HG03442 (cell line): ENCODE measurements at regions not wholly inside any gene's neighbourhood (a gene's known extent, or its start where the extent isn't known, plus 50 kb on each side); places are given as distances from the start of the nearest gene placed in this dataset.

Experiments used
- ATAC-seq: cut with Tn5 transposase; IDR thresholded peaks from one replicate; pipeline ENCODE4 v1.9.1; 2021; ENCODE audit warnings: mild to moderate bottlenecking, moderate library complexity; ENCODE audit not compliant: unreplicated experiment

GRCh38 chr6:54056105-54056504 lies 55.1 kb upstream of the MLIP start:
- no peak for ATAC-seq

GRCh38 chr6:54057058-54057457 lies 54.2 kb upstream of the MLIP start:
- ATAC-seq: no peak

DNA sequence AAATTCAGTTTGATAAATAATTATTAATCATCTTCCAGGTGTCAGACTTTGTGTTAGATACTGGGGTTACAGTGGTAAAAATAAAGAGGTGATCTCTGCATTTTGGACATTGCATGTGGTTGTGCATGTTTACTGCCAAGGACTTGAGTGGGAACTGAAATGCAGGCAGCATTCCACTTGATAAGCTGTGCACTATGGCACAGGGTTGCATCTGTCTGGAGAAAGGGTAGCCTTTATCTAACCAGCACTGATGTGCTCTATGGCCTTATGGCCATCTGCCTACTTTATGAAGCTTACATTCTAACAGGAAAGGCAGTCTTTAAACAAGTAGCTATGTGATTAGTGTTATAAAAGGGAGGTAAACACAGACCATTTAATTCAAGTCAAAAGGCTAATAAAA lies 53.0 kb upstream of the MLIP start:
- ATAC-seq: no peak

DNA sequence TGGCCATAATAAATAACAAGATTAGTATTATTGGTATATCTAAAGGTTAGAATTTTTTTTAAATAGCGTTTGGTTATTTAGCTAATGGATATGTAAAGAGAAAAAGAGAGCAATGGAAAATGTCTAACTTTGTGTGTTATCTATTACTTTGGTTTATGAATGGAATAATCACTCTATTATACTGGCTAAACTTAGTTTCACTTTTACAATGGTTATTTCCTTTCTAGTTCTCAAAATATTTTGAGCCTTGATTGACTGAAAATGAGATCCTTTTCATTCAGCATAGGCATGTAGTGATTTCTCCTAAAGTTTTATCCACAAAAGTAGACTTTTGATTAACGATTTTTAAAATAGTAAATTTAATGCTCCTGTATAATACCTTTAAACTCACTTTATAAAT lies 51.6 kb upstream of the MLIP start:
- ATAC-seq: no peak

- ATAC-seq: no peak
Observed at GRCh38 chr6:54060286-54060685, 51.0 kb upstream of the MLIP start.
